PC-9 (cell line): ENCODE measurements at regions not wholly inside any gene's neighbourhood (a gene's known extent, or its start where the extent isn't known, plus 50 kb on each side); places are given as distances from the start of the nearest gene placed in this dataset.

Experiments used
- BruUV-seq: library from RNA; stranded (reverse); fragments of 400-500 nt; replicated peaks from 2 replicates; lab custom pipeline; 2021; lab: Mats Ljungman, UMichigan
- CTCF ChIA-PET: fragments of 300-600 bp; sonication (Branson Sonifier 250); formaldehyde crosslinking; loops from one replicate; lab custom pipeline; 2022; ENCODE audit warnings: antibody characterized with exemption; lab: Charles Lee
- POLR2A ChIA-PET: fragments of 300-600 bp; sonication (Branson Sonifier 250); formaldehyde crosslinking; loops from one replicate; lab custom pipeline; 2022; ENCODE audit warnings: antibody characterized with exemption; ENCODE audit not compliant: unreplicated experiment; lab: Charles Lee
- DNase-seq, 2 experiments: peaks; one replicate each; pipeline versions ENCODE4 v3.0.0 to v3.0.0-alpha.2; 2015 to 2022; ENCODE audit warnings: mixed read lengths in 1 of 2
- H2AFZ ChIP-seq: fragments of 200-600 bp; sonication (generic); 2 replicates; pipeline ENCODE4 v1.8.1; 2017; ENCODE audit warnings: antibody characterized with exemption
- H3F3A ChIP-seq: fragments of 200-600 bp; sonication (generic); 2 replicates; pipeline ENCODE4 v1.8.1; 2017; ENCODE audit warnings: antibody characterized with exemption, mild to moderate bottlenecking, low read depth; ENCODE audit not compliant: insufficient read depth
- H3K27ac ChIP-seq: fragments of 200-600 bp; sonication (generic); 2 replicates; pipeline ENCODE4 v1.6.1; 2016; ENCODE audit warnings: mixed run types
- H3K27me3 ChIP-seq: fragments of 200-600 bp; sonication (generic); 2 replicates; pipeline ENCODE4 v1.6.1; 2016; ENCODE audit warnings: low read depth, mixed run types; ENCODE audit not compliant: insufficient read depth
- H3K36me3 ChIP-seq: fragments of 200-600 bp; sonication (generic); 2 replicates; pipeline ENCODE4 v1.6.1; 2016; ENCODE audit warnings: low read depth, mixed run types
- H3K4me1 ChIP-seq: fragments of 200-600 bp; sonication (generic); replicated peaks from 2 replicates; pipeline ENCODE4 v1.6.1; 2016; ENCODE audit warnings: mixed run types; ENCODE audit not compliant: insufficient read depth
- H3K4me2 ChIP-seq: fragments of 200-600 bp; sonication (generic); 2 replicates; pipeline ENCODE4 v1.6.1; 2017; ENCODE audit warnings: mixed run types
- H3K4me3 ChIP-seq: fragments of 200-600 bp; sonication (generic); 2 replicates; pipeline ENCODE4 v1.6.1; 2016; ENCODE audit warnings: mixed run types
- H3K79me2 ChIP-seq: fragments of 200-600 bp; sonication (generic); 2 replicates; pipeline ENCODE4 v1.6.1; 2017; ENCODE audit warnings: low read depth, mixed run types
- H3K9me2 ChIP-seq: fragments of 200-600 bp; sonication (generic); 2 replicates; pipeline ENCODE4 v1.8.1; 2017; ENCODE audit warnings: mild to moderate bottlenecking; ENCODE audit not compliant: insufficient read depth
- H3K9me3 ChIP-seq: fragments of 200-600 bp; sonication (generic); 2 replicates; pipeline ENCODE4 v1.8.1; 2016; ENCODE audit warnings: low read depth; ENCODE audit not compliant: insufficient read depth
- H4K20me1 ChIP-seq: fragments of 200-600 bp; sonication (generic); 2 replicates; pipeline ENCODE4 v1.8.1; 2017; ENCODE audit not compliant: insufficient read depth
- EZH2 ChIP-seq: fragments of 200-600 bp; sonication (generic); IDR thresholded peaks from 2 replicates; pipeline ENCODE4 v1.8.0; 2017; ENCODE audit warnings: antibody characterized with exemption, low read depth
- intact Hi-C: fragments of 100-400 bp; cut with micrococcal nuclease; formaldehyde crosslinking; loops from one replicate; pipeline ENCODE4 v1.10.0; 2022; ENCODE audit not compliant: unreplicated experiment
- TF ChIP-seq, protein P1 (sequence below): fragments of 200-600 bp; sonication (generic); conservative IDR thresholded peaks from 2 replicates; pipeline ENCODE4 v1.6.1; 2017; ENCODE audit warnings: mixed run types, antibody characterized with exemption, mild to moderate bottlenecking, moderate library complexity

DNA sequence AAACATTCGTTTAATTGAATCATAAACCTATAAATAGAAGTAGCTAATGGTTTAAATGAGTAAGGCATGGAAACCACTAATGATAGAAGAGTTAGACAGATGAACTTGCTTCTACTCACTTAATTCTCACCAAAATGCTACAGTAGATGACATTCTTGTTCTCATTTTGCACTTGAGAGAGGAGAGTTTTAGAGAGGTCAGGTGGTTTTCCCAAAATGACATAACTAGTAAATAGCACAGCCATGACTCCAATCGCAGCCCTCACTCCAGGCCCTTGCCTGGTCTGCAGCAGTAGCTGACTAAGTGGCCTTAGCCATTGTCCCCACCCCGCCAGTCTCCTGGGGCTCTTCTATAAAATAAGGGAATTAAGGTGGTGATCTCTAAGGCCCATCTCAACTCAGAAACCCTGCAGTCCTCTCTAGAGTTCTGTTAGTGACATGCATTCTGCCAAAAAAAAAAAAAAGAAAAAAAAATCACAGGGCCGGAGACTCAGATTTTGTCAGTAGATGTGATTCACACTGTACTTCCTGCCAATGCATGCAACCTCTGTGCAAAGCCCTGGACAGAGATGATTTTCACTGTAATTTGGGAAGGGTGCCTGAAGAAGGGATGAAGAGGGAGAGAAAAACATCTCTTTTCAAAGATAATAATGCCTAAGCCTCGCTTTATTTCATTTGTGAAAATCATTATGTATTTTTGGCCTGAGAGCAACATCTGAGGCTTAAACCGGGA is 221.8 kb downstream of the ANAPC1 start:
- H3K9me2 ChIP-seq: no peaks in the 10 kb centered on the region
- peak overlapping the region; percentile 100 for H3K27ac ChIP-seq
- 0 out of 2 replicates have a peak overlapping the region, but pooled peaks have one; percentile 15 for H3K4me2 ChIP-seq
- DNase-seq: peak in 1 of 2 experiments; percentile 41
- H4K20me1 ChIP-seq: no peaks in the 10 kb centered on the region
- peaks cover 34% of the 10 kb centered on the region for H3F3A ChIP-seq
- intact Hi-C loops: no loop called here
- ChIA-PET CTCF (no interaction called here), POLR2A (no interaction called here)
- H3K36me3 ChIP-seq: no peaks in the 10 kb centered on the region
- no peak overlapping the region for H2AFZ ChIP-seq
- no peaks in the 10 kb centered on the region for H3K9me3 ChIP-seq
- no peaks in the 10 kb centered on the region for H3K79me2 ChIP-seq
- H3K4me1 ChIP-seq: peaks cover 49% of the 10 kb centered on the region
- BruUV-seq: no TSS peak
- no peak for TF ChIP-seq EZH2
- TF ChIP-seq, protein P1, sequence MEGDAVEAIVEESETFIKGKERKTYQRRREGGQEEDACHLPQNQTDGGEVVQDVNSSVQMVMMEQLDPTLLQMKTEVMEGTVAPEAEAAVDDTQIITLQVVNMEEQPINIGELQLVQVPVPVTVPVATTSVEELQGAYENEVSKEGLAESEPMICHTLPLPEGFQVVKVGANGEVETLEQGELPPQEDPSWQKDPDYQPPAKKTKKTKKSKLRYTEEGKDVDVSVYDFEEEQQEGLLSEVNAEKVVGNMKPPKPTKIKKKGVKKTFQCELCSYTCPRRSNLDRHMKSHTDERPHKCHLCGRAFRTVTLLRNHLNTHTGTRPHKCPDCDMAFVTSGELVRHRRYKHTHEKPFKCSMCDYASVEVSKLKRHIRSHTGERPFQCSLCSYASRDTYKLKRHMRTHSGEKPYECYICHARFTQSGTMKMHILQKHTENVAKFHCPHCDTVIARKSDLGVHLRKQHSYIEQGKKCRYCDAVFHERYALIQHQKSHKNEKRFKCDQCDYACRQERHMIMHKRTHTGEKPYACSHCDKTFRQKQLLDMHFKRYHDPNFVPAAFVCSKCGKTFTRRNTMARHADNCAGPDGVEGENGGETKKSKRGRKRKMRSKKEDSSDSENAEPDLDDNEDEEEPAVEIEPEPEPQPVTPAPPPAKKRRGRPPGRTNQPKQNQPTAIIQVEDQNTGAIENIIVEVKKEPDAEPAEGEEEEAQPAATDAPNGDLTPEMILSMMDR: no peak
- H3K4me3 ChIP-seq: no peak overlapping the region
- H3K27me3 ChIP-seq: no peaks in the 10 kb centered on the region

DNA sequence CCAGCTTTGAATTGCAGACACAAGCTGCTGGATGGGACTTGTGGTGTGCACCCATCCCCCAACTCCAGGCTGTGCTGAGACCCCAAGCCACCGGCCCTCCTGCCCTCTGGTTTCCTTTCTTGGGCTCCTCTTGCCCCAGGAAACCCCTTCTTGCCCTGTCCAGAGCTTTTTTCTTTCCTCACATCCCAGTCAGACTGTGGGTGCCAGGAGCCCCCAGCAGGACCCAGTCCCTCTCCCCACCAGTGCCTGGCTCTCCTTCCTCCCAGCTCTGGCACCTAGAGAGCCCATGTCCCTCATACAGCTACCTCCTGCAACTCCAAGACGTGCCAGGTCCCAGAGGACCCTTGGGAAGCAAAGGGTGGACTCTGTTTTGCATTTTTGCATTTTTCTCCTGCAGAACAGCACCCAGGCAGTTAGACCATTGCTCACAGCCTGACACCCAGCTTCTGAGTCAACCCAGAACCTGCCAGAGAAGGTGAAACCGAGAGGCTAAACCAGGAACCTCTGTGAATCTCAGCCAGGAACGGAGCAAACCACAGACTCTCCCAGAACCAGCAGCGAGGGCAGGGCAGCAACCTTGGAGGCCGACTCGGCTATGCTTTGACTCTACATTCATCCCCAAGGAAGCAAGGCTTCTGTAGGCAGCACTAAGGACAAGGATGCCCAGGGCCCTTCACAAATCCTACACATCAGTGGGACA is 221.1 kb downstream of the ANAPC1 start:
- DNase-seq: peak in 1 of 2 experiments; percentile 46
- H3K79me2 ChIP-seq: no peaks in the 10 kb centered on the region
- H3K4me3 ChIP-seq: no peak overlapping the region
- H3K27me3 ChIP-seq: no peaks in the 10 kb centered on the region
- peak overlapping the region; percentile 100; the same call in 1 of the 2 replicates for H3K27ac ChIP-seq
- H3K9me3 ChIP-seq: no peaks in the 10 kb centered on the region
- no peaks in the 10 kb centered on the region for H3K9me2 ChIP-seq
- POLR2A ChIA-PET: interaction anchor here (0.6 kb wide), 1 partner anchor 32 kb away, joined by 3 read pairs; no protein-coding TSS in a partner anchor
- peaks cover 53% of the 10 kb centered on the region for H3K4me1 ChIP-seq
- no peaks in the 10 kb centered on the region for H3K36me3 ChIP-seq
- H3K4me2 ChIP-seq: 0 out of 2 replicates have a peak overlapping the region, but pooled peaks have one; percentile 15
- CTCF ChIA-PET: no interaction called here
- TF ChIP-seq, protein P1: no peak
- no peak for TF ChIP-seq EZH2
- H4K20me1 ChIP-seq: no peaks in the 10 kb centered on the region
- BruUV-seq: no TSS peak
- no peak overlapping the region for H2AFZ ChIP-seq
- intact Hi-C loops: no loop called here
- H3F3A ChIP-seq: peaks cover 31% of the 10 kb centered on the region

DNA sequence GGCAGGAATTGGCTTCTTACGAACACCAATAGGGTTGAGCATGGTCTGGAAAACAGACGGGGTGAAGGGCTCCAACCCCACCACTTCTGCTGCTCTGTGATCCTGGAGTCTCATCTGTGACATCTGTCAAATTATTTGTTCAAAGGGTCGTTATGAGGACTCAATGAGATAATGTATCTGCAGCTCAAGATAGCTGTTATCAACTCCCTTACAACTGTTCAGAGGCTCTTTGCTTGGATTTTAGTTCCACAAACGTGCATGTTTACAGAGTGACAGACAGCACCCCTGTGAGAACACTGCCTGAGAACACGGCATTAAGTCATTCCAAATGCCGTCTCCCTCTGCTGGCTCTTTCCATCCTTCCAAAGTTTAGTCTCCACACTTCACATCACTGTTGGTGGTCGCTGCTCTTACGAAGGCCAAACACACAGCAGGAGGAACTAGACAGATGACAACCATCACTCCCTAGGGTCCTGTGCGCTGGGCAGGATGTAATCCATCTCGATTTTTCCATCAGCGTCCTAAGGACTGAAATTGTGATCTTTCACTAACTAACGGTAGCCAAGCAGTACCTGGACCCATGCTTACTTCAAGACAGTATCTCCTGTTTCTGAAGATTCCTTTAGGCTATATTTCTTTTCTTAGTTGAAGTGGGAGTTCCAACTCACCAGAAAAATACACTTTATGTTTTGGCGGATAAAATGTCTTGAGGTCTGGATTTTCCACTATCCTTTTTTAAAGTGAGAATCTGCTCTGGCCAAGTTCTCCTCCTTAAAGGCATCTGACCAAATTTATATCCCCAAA is 220.3 kb downstream of the ANAPC1 start:
- DNase-seq: no peak
- peaks cover 48% of the 10 kb centered on the region for H3K4me1 ChIP-seq
- H3K27ac ChIP-seq: no peak overlapping the region
- no peaks in the 10 kb centered on the region for H3K36me3 ChIP-seq
- H3K9me2 ChIP-seq: no peaks in the 10 kb centered on the region
- TF ChIP-seq, protein P1: no peak
- TF ChIP-seq EZH2: no peak
- no peaks in the 10 kb centered on the region for H3K27me3 ChIP-seq
- H2AFZ ChIP-seq: no peak overlapping the region
- H3K79me2 ChIP-seq: no peaks in the 10 kb centered on the region
- BruUV-seq: no TSS peak
- POLR2A ChIA-PET: interaction anchor here (0.6 kb wide), 1 partner anchor 31 kb away, joined by 3 read pairs; no protein-coding TSS in a partner anchor
- CTCF ChIA-PET: no interaction called here
- no peak overlapping the region for H3K4me3 ChIP-seq
- no peak overlapping the region for H3K4me2 ChIP-seq
- intact Hi-C loops: no loop called here
- H4K20me1 ChIP-seq: no peaks in the 10 kb centered on the region
- H3K9me3 ChIP-seq: no peaks in the 10 kb centered on the region
- H3F3A ChIP-seq: peaks cover 23% of the 10 kb centered on the region
